Uterus (tissue), 2 donors: ENCODE measurements at regions not wholly inside any gene's neighbourhood (a gene's known extent, or its start where the extent isn't known, plus 50 kb on each side); places are given as distances from the start of the nearest gene placed in this dataset.

Experiments
- POLR2A ChIP-seq, 2 donors: fragments of 450-650 bp; IDR thresholded peaks; one replicate each; pipeline ENCODE4 v1.6.1; 2016; ENCODE audit warnings: antibody characterized with exemption in 2 of 2, mild to moderate bottlenecking in 1 of 2, moderate library complexity in 1 of 2
- TF ChIP-seq, protein P1 (sequence below), 4 experiments: fragments of 200-600 bp in 2 of 4; fragments of 450-650 bp in 2 of 4; sonication (generic) in 2 of 4; IDR thresholded peaks; one replicate each; pipeline ENCODE4 v1.5.1; 2016 to 2019; ENCODE audit warnings: antibody characterized with exemption in 4 of 4, mild to moderate bottlenecking in 2 of 4, moderate library complexity in 1 of 4

DNA sequence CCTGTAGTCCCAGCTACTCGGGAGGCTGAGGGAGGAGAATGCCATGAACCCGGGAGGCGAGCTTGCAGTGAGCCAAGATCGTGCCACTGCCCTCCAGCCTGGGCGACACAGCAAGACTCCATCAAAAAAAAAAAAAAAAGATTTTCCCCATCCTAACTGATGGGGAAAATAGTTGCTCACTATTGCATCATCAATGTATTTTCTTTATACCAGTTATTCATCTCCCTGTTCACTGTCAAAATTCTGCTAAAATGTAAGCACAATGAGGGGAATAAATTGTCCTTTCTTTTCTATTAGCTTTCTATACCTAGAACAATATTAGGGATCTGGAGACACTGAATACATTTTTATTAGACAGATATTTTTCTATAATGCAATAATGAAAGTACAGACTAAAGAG, 561.3 kb downstream of the CCER1 start:
- TF ChIP-seq, protein P1, sequence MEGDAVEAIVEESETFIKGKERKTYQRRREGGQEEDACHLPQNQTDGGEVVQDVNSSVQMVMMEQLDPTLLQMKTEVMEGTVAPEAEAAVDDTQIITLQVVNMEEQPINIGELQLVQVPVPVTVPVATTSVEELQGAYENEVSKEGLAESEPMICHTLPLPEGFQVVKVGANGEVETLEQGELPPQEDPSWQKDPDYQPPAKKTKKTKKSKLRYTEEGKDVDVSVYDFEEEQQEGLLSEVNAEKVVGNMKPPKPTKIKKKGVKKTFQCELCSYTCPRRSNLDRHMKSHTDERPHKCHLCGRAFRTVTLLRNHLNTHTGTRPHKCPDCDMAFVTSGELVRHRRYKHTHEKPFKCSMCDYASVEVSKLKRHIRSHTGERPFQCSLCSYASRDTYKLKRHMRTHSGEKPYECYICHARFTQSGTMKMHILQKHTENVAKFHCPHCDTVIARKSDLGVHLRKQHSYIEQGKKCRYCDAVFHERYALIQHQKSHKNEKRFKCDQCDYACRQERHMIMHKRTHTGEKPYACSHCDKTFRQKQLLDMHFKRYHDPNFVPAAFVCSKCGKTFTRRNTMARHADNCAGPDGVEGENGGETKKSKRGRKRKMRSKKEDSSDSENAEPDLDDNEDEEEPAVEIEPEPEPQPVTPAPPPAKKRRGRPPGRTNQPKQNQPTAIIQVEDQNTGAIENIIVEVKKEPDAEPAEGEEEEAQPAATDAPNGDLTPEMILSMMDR (IDR thresholded peaks at IDR 0.05) = no peak
- TF ChIP-seq POLR2A (IDR thresholded peaks at IDR 0.05) = no peak
